SKM-1 treated with dmso at 0.1 percent for 144 hours (cell line): ENCODE measurements at regions not wholly inside any gene's neighbourhood (a gene's known extent, or its start where the extent isn't known, plus 50 kb on each side); places are given as distances from the start of the nearest gene placed in this dataset.
A peak's percentile ranks its signal among the peaks of the same experiment; 100 is the strongest.
"Not testable (repeated sequence)": the region's sequence is repeated elsewhere in the genome, so short reads cannot be mapped to it uniquely, and the experiment has no call there.

ENCODE experiments used
- DNase-seq: peaks from one replicate; lab custom pipeline; 2025; ENCODE audit not compliant: unreplicated experiment; lab: John Stamatoyannopoulos, UW

- DNase-seq = not testable (repeated sequence)
Observed at GRCh38 chr1:228611707-228612106, 123.6 kb upstream of the RHOU start.

- not testable (repeated sequence) for DNase-seq
Observed at GRCh38 chr1:228622002-228622716, 113.1 kb upstream of the RHOU start.

GRCh38 chr1:228626481-228626880, 108.8 kb upstream of the RHOU start:
- DNase-seq = not testable (repeated sequence)

GRCh38 chr1:228632858-228633257, 102.4 kb upstream of the RHOU start:
- not testable (repeated sequence) for DNase-seq

- DNase-seq = not testable (repeated sequence)
Observed at GRCh38 chr1:228635304-228635703, 100.0 kb upstream of the RHOU start.

GRCh38 chr1:228637529-228637928, 97.8 kb upstream of the RHOU start:
- not testable (repeated sequence) for DNase-seq

GRCh38 chr1:228646717-228647522, 88.4 kb upstream of the RHOU start:
- peak; percentile 84 for DNase-seq

GRCh38 chr1:228647523-228648444, 87.5 kb upstream of the RHOU start:
- peak; percentile 74 for DNase-seq

GRCh38 chr1:228648647-228649383, 86.5 kb upstream of the RHOU start:
- DNase-seq = no peak

- no peak for DNase-seq
Observed at GRCh38 chr1:228650141-228650540, 85.1 kb upstream of the RHOU start.

GRCh38 chr1:228650946-228651345, 84.3 kb upstream of the RHOU start:
- no peak for DNase-seq

GRCh38 chr1:228652116-228652515, 83.2 kb upstream of the RHOU start:
- DNase-seq = no peak

GRCh38 chr1:228653057-228653456, 82.2 kb upstream of the RHOU start:
- DNase-seq = not testable (repeated sequence)

GRCh38 chr1:228653748-228654147, 81.5 kb upstream of the RHOU start:
- no peak for DNase-seq

GRCh38 chr1:228655796-228656394, 79.4 kb upstream of the RHOU start:
- DNase-seq = no peak

- not testable (repeated sequence) for DNase-seq
Observed at GRCh38 chr1:228662007-228662689, 73.1 kb upstream of the RHOU start.

GRCh38 chr1:228664399-228664914, 70.8 kb upstream of the RHOU start:
- peak; percentile 83 for DNase-seq

GRCh38 chr1:228666686-228667623, 68.3 kb upstream of the RHOU start:
- DNase-seq = no peak
